HFFc6 (cell line): ENCODE measurements at regions not wholly inside any gene's neighbourhood (a gene's known extent, or its start where the extent isn't known, plus 50 kb on each side); places are given as distances from the start of the nearest gene placed in this dataset.

ENCODE experiments used
- DNase-seq: peaks from one replicate; pipeline ENCODE4 v3.0.0-alpha.2; 2018
- H3K27ac Mint-ChIP-seq: 2 replicates; pipeline ENCODE4 v1.8.0; 2020; ENCODE audit warnings: mild to moderate bottlenecking, mixed read lengths
- H3K27me3 Mint-ChIP-seq: 2 replicates; pipeline ENCODE4 v1.8.0; 2021; ENCODE audit warnings: mild to moderate bottlenecking, moderate library complexity, mixed read lengths; ENCODE audit not compliant: insufficient read depth
- H3K36me3 Mint-ChIP-seq: 2 replicates; pipeline ENCODE4 v1.8.0; 2021; ENCODE audit warnings: low read depth, mixed read lengths
- H3K4me1 Mint-ChIP-seq: 2 replicates; pipeline ENCODE4 v1.8.0; 2020; ENCODE audit warnings: low read depth, mixed read lengths
- H3K4me3 Mint-ChIP-seq: 2 replicates; pipeline ENCODE4 v1.8.0; 2020; ENCODE audit warnings: mild to moderate bottlenecking, moderate library complexity, mixed read lengths
- H3K9me3 Mint-ChIP-seq: 2 replicates; pipeline ENCODE4 v1.8.0; 2020; ENCODE audit warnings: mild to moderate bottlenecking, mixed read lengths
- TF ChIP-seq, protein P1 (sequence below): fragments of 200-600 bp; sonication (generic); IDR thresholded peaks from 2 replicates; pipeline ENCODE4 v1.5.0; 2021; ENCODE audit warnings: antibody characterized with exemption, mild to moderate bottlenecking

DNA sequence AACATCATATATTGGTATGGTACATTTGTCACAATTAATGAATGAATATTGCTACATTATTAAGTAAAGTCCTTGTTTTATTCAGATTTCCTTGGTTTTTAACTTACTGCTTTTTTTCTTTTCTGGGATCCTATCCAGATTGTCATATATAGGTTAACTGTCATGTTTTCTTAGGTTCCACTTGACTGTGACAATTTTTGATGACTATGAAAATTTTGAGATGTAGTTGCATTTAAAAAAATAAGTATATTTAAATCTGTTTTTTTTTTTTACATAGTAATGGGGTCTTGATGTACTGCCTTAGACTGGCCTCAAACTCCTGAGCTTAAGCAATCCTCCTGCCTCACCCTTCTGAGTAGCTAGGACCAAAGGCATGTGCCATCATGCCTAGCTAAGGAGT, 76.8 kb downstream of the ATP6V1G3 start:
- Mint-ChIP-seq H3K36me3 (peaks cover 8% of the 10 kb centered on the region), H3K4me1 (peaks cover 71% of the 10 kb centered on the region), H3K27ac (no peak overlapping the region), H3K4me3 (no peak overlapping the region), H3K27me3 (no peaks in the 10 kb centered on the region), H3K9me3 (no peaks in the 10 kb centered on the region)
- TF ChIP-seq, protein P1, sequence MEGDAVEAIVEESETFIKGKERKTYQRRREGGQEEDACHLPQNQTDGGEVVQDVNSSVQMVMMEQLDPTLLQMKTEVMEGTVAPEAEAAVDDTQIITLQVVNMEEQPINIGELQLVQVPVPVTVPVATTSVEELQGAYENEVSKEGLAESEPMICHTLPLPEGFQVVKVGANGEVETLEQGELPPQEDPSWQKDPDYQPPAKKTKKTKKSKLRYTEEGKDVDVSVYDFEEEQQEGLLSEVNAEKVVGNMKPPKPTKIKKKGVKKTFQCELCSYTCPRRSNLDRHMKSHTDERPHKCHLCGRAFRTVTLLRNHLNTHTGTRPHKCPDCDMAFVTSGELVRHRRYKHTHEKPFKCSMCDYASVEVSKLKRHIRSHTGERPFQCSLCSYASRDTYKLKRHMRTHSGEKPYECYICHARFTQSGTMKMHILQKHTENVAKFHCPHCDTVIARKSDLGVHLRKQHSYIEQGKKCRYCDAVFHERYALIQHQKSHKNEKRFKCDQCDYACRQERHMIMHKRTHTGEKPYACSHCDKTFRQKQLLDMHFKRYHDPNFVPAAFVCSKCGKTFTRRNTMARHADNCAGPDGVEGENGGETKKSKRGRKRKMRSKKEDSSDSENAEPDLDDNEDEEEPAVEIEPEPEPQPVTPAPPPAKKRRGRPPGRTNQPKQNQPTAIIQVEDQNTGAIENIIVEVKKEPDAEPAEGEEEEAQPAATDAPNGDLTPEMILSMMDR, result no peak
- no peak for DNase-seq

- Mint-ChIP-seq H3K27ac (peak overlapping the region; percentile 80), H3K27me3 (no peaks in the 10 kb centered on the region), H3K4me1 (peaks cover 61% of the 10 kb centered on the region), H3K4me3 (no peak overlapping the region), H3K36me3 (peaks cover 8% of the 10 kb centered on the region), H3K9me3 (no peaks in the 10 kb centered on the region)
- TF ChIP-seq, protein P1, result no peak
- peak; percentile 76 for DNase-seq
Measured at GRCh38 chr1:198462365-198463019, 78.0 kb downstream of the ATP6V1G3 start.

DNA sequence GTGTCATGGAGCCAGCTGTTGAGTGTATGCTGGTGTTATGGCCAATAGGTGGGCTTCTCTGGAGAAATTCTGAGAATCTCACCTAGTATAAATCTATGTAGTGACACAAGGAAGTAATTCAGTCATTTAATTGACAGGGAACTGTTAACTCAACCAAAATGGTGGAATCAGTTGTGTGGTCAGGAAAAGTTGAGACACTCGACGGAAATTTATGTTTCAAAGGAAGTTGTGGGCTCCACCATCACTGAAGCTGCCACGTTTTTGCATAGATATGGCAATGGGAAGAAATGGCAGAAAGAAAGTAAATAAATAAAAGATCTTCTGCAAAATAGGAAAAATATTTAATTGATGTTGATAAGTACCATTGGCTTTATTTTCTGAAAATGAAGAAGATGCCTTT, 84.5 kb downstream of the ATP6V1G3 start:
- Mint-ChIP-seq H3K4me3 (no peak overlapping the region), H3K36me3 (peaks cover 4% of the 10 kb centered on the region; the same call in 1 of the 2 replicates)
- TF ChIP-seq, protein P1, result no peak

DNA sequence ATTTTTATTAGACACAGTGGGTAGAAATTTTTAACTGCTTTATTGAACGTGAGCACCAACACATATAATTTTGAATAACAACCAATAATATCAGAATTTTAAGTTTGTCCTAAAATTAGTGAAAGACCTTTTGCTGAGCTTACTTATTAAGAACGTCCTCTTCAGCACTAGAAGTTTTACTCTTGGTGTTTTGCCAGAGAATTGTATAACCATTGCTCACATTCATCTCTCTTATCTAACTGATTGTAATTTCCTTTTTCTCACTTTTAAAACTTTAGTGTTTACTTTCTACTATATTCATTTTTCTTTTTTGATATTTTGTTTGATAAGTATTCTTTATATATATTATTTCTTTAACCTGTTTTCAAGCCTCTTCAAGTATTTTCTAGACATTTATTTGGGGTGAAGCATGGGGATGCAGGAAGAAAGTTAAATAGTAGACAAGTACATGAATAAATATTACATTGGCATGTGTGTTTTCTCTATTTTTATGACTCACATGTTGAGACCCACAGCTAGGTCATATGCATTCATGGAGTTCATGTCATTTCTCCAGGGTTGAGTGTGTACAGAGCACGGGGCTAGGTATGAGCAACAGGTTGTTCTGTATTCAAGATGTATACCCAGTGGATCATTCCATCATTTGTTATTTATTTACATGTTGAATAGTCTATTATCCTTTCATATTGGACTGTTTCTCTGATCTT, 90.6 kb downstream of the ATP6V1G3 start:
- peak; percentile 26 for DNase-seq
- Mint-ChIP-seq H3K4me3 (peak overlapping the region; percentile 52), H3K27ac (peak overlapping the region; percentile 10; the same call in 1 of the 2 replicates), H3K27me3 (no peaks in the 10 kb centered on the region), H3K4me1 (peaks cover 45% of the 10 kb centered on the region), H3K9me3 (no peaks in the 10 kb centered on the region), H3K36me3 (peaks cover 15% of the 10 kb centered on the region; the same call in 1 of the 2 replicates)
- TF ChIP-seq, protein P1, result no peak

More for the DNA sequence above, 84.5 kb downstream of the ATP6V1G3 start:
- Mint-ChIP-seq H3K4me1 (peaks cover 7% of the 10 kb centered on the region), H3K9me3 (no peaks in the 10 kb centered on the region), H3K27me3 (no peaks in the 10 kb centered on the region), H3K27ac (no peak overlapping the region)
- no peak for DNase-seq

DNA sequence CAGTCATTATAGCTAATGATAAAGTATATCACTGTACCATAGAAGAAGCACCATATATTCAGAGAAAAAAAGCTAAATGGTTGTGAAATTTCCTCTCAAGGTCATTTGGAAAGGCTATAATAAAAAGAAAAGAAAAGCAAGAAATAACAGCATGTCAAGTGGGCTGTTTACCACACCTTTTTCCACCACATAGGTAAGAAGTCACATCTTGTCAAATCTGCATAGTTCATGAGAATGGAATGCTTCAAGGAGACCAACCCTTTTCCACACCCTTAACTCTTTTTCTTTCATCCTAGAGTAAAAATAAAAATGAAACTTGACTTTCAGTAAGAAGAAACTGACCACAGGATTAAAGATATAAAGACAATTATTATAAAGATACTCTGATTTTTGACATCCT, 91.2 kb downstream of the ATP6V1G3 start:
- Mint-ChIP-seq H3K4me3 (peak overlapping the region; percentile 52), H3K27me3 (no peaks in the 10 kb centered on the region), H3K36me3 (peaks cover 15% of the 10 kb centered on the region; the same call in 1 of the 2 replicates), H3K4me1 (peaks cover 51% of the 10 kb centered on the region), H3K27ac (peak overlapping the region; percentile 10; the same call in 1 of the 2 replicates), H3K9me3 (no peaks in the 10 kb centered on the region)
- no peak for DNase-seq
- TF ChIP-seq, protein P1, result no peak
